ENCODE measurements at regions not wholly inside any gene's neighbourhood (a gene's known extent, or its start where the extent isn't known, plus 50 kb on each side); places are given as distances from the start of the nearest gene placed in this dataset.
A peak's percentile ranks its signal among the peaks of the same experiment; 100 is the strongest.

- Histone ChIP-seq H4K20me1 (replicated peaks in 1 of 2; ENCODE audit: control insufficient read depth in 1 of 2, insufficient read depth in 2 of 2, low read length in 2 of 2) (no peaks in the 10 kb centered on the region), H3K79me1 (ENCODE audit: low read depth, low read length) (no peaks in the 10 kb centered on the region), H3K27ac (ENCODE audit: low read depth, low read length) (no peak overlapping the region), H2AFZ (ENCODE audit: low read length) (peak overlapping the region; percentile 14; the same call in 1 of the 2 replicates), H4K8ac (ENCODE audit: extremely low read depth, insufficient read depth, low read length) (no peak overlapping the region), H3K4me3 (ENCODE audit: extremely low read depth in 1 of 4, insufficient read depth in 2 of 4, low read depth in 3 of 4, low read length in 4 of 4) (no peak overlapping the region), H2BK20ac (ENCODE audit: low read length) (no peak overlapping the region), H3K9me3 (ENCODE audit: insufficient read depth in 2 of 2, low read depth in 1 of 2, low read length in 1 of 2) (peaks cover 5 to 8% of the 10 kb centered on the region in 2 experiments; a peak in 2 of 4 replicates), H3K23me2 (ENCODE audit: low read depth, low read length) (no peaks in the 10 kb centered on the region; the same call in 1 of the 2 replicates), H3K56ac (replicated peaks; ENCODE audit: insufficient read length, low read depth, low read length) (no peak overlapping the region), H3K4me1 (replicated peaks in 1 of 4; ENCODE audit: control insufficient read depth in 3 of 4, insufficient read depth in 4 of 4, low read length in 3 of 4) (peaks cover 0 to 3% (median 0%) of the 10 kb centered on the region in 4 experiments; a peak in 1 of 7 replicates), H3K4me2 (ENCODE audit: insufficient read depth in 1 of 2, low read depth in 2 of 2, low read length in 2 of 2) (no peak overlapping the region), H4K91ac (replicated peaks; ENCODE audit: insufficient read length, low read length) (no peak overlapping the region), H2BK15ac (ENCODE audit: low read length) (no peak overlapping the region), H3K14ac (ENCODE audit: insufficient read length) (no peak overlapping the region), H2BK120ac (replicated peaks; ENCODE audit: low read depth, low read length) (no peak overlapping the region), H2AK5ac (ENCODE audit: low read depth, low read length) (no peak overlapping the region), H3K36me3 (ENCODE audit: control insufficient read depth in 2 of 4, insufficient read depth in 4 of 4, low read length in 3 of 4) (no peaks in the 10 kb centered on the region), H3K4ac (replicated peaks; ENCODE audit: insufficient read length, low read depth, low read length) (no peak overlapping the region), H3K23ac (ENCODE audit: insufficient read length) (no peak overlapping the region), H4K5ac (ENCODE audit: insufficient read length, low read depth, low read length) (no peak overlapping the region), H2BK12ac (ENCODE audit: low read depth, low read length) (no peak overlapping the region), H3K27me3 (replicated peaks in 1 of 4; ENCODE audit: control insufficient read depth in 3 of 4, extremely low read depth in 1 of 4, insufficient read depth in 3 of 4, low read length in 3 of 4) (no peaks in the 10 kb centered on the region), H3K18ac (ENCODE audit: extremely low read depth, low read length) (no peak overlapping the region), H3K79me2 (ENCODE audit: control insufficient read depth in 1 of 2, insufficient read depth in 2 of 2, low read length in 2 of 2) (no peaks in the 10 kb centered on the region), H2BK5ac (ENCODE audit: low read depth, low read length) (no peak overlapping the region), H3K9ac (replicated peaks in 1 of 4; ENCODE audit: extremely low read depth in 1 of 4, low read depth in 3 of 4, low read length in 3 of 4) (no peak overlapping the region)
- ChIA-PET POLR2A (ENCODE audit: partially characterized antibody) (interaction anchor here (0.6 kb wide), 1 partner anchor 347 kb away, joined by 3 read pairs; no protein-coding TSS in a partner anchor), CTCF (ENCODE audit: partially characterized antibody) (no interaction called here)
- DNase-seq (ENCODE audit: low read depth in 1 of 2, low spot score in 2 of 2) = no peak
- TF ChIP-seq KDM1A (IDR thresholded peaks at IDR 0.05; ENCODE audit: borderline replicate concordance, low read length) (no peak), KDM4A (IDR thresholded peaks at IDR 0.05; ENCODE audit: low read depth, low read length, severe bottlenecking) (no peak), TCF12 (IDR thresholded peaks at IDR 0.05; ENCODE audit: low read depth, low read length) (0 out of 2 replicates have a peak, but pooled peaks have one; percentile 43), ZNF274 (IDR thresholded peaks at IDR 0.05; ENCODE audit: borderline replicate concordance, extremely low read depth, low read length) (no peak), E2F6 (IDR thresholded peaks at IDR 0.05) (no peak), BRCA1 (IDR thresholded peaks at IDR 0.05; ENCODE audit: low read depth, low read length) (no peak)
- FAIRE-seq = no peak
- no CpG with 5 or more reads among the region's 1 CpG for WGBS, 2 experiments (ENCODE audit: extremely low coverage in 1 of 2, insufficient coverage in 1 of 2, insufficient read length in 1 of 2, insufficient replicate concordance in 2 of 2, low coverage in 1 of 2, low lambda C conversion rate in 2 of 2, missing lambda C conversion rate in 1 of 2)
These were observed 114.3 kb upstream of the TDRD3 start for GRCh38 chr13:60282708-60283107.
